Gastroesophageal sphincter (tissue), 4 donors: ENCODE measurements at regions not wholly inside any gene's neighbourhood (a gene's known extent, or its start where the extent isn't known, plus 50 kb on each side); places are given as distances from the start of the nearest gene placed in this dataset.
A peak's percentile ranks its signal among the peaks of the same experiment; 100 is the strongest.
"Not testable (repeated sequence)": the region's sequence is repeated elsewhere in the genome, so short reads cannot be mapped to it uniquely, and the experiment has no call there.

Experiments
- ATAC-seq: fragments of 150-250 bp; one replicate; pipeline ENCODE4 v1.9.1; 2016; ENCODE audit warnings: mild to moderate bottlenecking, moderate library complexity
- H3K27ac ChIP-seq, 4 donors: fragments of 200-600 bp; sonication (generic) in 3 of 4; 1 replicate in 3 of 4; 2 replicates in 1 of 4; pipeline ENCODE4 v1.5.1; 2016 to 2019
- H3K27me3 ChIP-seq: fragments of 200-600 bp; sonication (generic); one replicate; pipeline ENCODE4 v1.5.1; 2019
- H3K36me3 ChIP-seq, 2 donors: fragments of 200-600 bp; sonication (generic); one replicate each; pipeline ENCODE4 v1.5.1; 2019; ENCODE audit warnings: control low read depth in 1 of 2
- H3K4me1 ChIP-seq, 3 donors: fragments of 200-600 bp; sonication (generic); 1 replicate in 2 of 3; 2 replicates in 1 of 3; pipeline ENCODE4 v1.5.1; 2016 to 2019; ENCODE audit warnings: control low read depth in 2 of 3
- H3K4me3 ChIP-seq, 2 donors: fragments of 200-600 bp; sonication (generic); one replicate each; pipeline ENCODE4 v1.5.1; 2019; ENCODE audit warnings: mild to moderate bottlenecking in 1 of 2, moderate library complexity in 1 of 2
- H3K9me3 ChIP-seq, 3 donors: fragments of 200-600 bp; sonication (generic); one replicate each; pipeline ENCODE4 v1.5.1; 2017 to 2019; ENCODE audit warnings: control low read depth in 2 of 3
- CTCF ChIP-seq, 4 experiments: fragments of 200-600 bp in 2 of 4; fragments of 450-650 bp in 2 of 4; sonication (generic) in 1 of 4; IDR thresholded peaks; one replicate each; pipeline ENCODE4 v1.5.1; 2017 to 2019; ENCODE audit warnings: antibody characterized with exemption in 4 of 4, mild to moderate bottlenecking in 2 of 4, moderate library complexity in 2 of 4
- EP300 ChIP-seq: sonication (generic); formaldehyde crosslinking; IDR thresholded peaks from one replicate; pipeline ENCODE4 v1.6.1; 2017; ENCODE audit warnings: antibody characterized with exemption, mild to moderate bottlenecking
- POLR2A ChIP-seq, 2 donors: fragments of 450-650 bp; IDR thresholded peaks; one replicate each; pipeline ENCODE4 v1.6.1; 2017; ENCODE audit warnings: antibody characterized with exemption in 2 of 2, mild to moderate bottlenecking in 2 of 2, moderate library complexity in 1 of 2
- POLR2AphosphoS5 ChIP-seq: sonication (generic); formaldehyde crosslinking; IDR thresholded peaks from one replicate; pipeline ENCODE4 v1.6.1; 2017; ENCODE audit warnings: antibody characterized with exemption
- WGBS, 2 donors: methylation state at CpG; one replicate each; pipeline ENCODE4 v1.1.5; 2018; ENCODE audit warnings: low coverage in 1 of 2; 5-methylcytosine and 5-hydroxymethylcytosine counted together

GRCh38 chr6:134802426-134803058 lies 147.4 kb downstream of the ALDH8A1 start:
- WGBS, 2 donors = 67 to 75% methylated on average over 3 to 5 of the region's 5 CpGs
- Histone ChIP-seq H3K4me1 (peaks cover 0 to 2% (median 0%) of the 10 kb centered on the region in 3 donors), H3K27ac (no peak overlapping the region), H3K4me3 (no peak overlapping the region), H3K27me3 (no peaks in the 10 kb centered on the region), H3K9me3 (no peaks in the 10 kb centered on the region), H3K36me3 (no peaks in the 10 kb centered on the region)
- no peak for ATAC-seq
- TF ChIP-seq EP300 (no peak), POLR2A (IDR thresholded peaks at IDR 0.05) (no peak), CTCF (IDR thresholded peaks at IDR 0.05) (no peak), POLR2AphosphoS5 (no peak)

GRCh38 chr6:134797400-134798113 lies 152.3 kb downstream of the ALDH8A1 start:
- TF ChIP-seq CTCF (IDR thresholded peaks at IDR 0.05) (no peak), POLR2A (IDR thresholded peaks at IDR 0.05) (no peak), EP300 (no peak), POLR2AphosphoS5 (peak; percentile 80)
- no peak overlapping the region for H3K4me3 ChIP-seq
- peaks cover 0 to 14% (median 0%) of the 10 kb centered on the region in 3 donors for H3K9me3 ChIP-seq
- peaks cover 0 to 19% (median 0%) of the 10 kb centered on the region in 3 donors for H3K4me1 ChIP-seq
- WGBS, 2 donors = 12 to 36% methylated on average over 7 of the region's 7 CpGs
- no peaks in the 10 kb centered on the region for H3K27me3 ChIP-seq
- no peaks in the 10 kb centered on the region for H3K36me3 ChIP-seq
- H3K27ac ChIP-seq = no peak overlapping the region
- ATAC-seq = peak; percentile 31

GRCh38 chr6:134795691-134796090 lies 154.2 kb downstream of the ALDH8A1 start:
- Histone ChIP-seq H3K27me3 (no peaks in the 10 kb centered on the region), H3K4me1 (peaks cover 0 to 19% (median 0%) of the 10 kb centered on the region in 3 donors), H3K27ac (no peak overlapping the region), H3K36me3 (no peaks in the 10 kb centered on the region), H3K4me3 (no peak overlapping the region), H3K9me3 (peaks cover 0 to 32% (median 0%) of the 10 kb centered on the region in 3 donors)
- no peak for ATAC-seq
- WGBS, 2 donors = 9 to 10% methylated on average over 1 of the region's 1 CpG
- TF ChIP-seq POLR2A (IDR thresholded peaks at IDR 0.05) = no peak

GRCh38 chr6:134795001-134795400 lies 154.9 kb downstream of the ALDH8A1 start:
- no peak overlapping the region for H3K4me3 ChIP-seq
- peaks cover 0 to 19% (median 0%) of the 10 kb centered on the region in 3 donors for H3K4me1 ChIP-seq
- H3K27ac ChIP-seq = no peak overlapping the region
- WGBS, 2 donors = 88% methylated on average over 5 of the region's 7 CpGs; no CpG with 5 or more reads in 1 of the 2 donors
- H3K9me3 ChIP-seq = peaks cover 0 to 39% (median 0%) of the 10 kb centered on the region in 3 donors
- H3K36me3 ChIP-seq = no peaks in the 10 kb centered on the region
- H3K27me3 ChIP-seq = no peaks in the 10 kb centered on the region
- no peak for ATAC-seq
- TF ChIP-seq POLR2A (IDR thresholded peaks at IDR 0.05) = no peak
- no peak for TF ChIP-seq CTCF (IDR thresholded peaks at IDR 0.05)
- TF ChIP-seq EP300 = no peak

GRCh38 chr6:134791243-134791843 lies 158.6 kb downstream of the ALDH8A1 start:
- H3K36me3 ChIP-seq, H3K27ac ChIP-seq, ATAC-seq, H3K27me3 ChIP-seq, H3K4me3 ChIP-seq: not testable (repeated sequence)
- H3K9me3 ChIP-seq = peaks cover 0 to 45% (median 0%) of the 10 kb centered on the region in 3 donors
- WGBS, 2 donors = 80 to 96% methylated on average over 1 to 2 of the region's 2 CpGs
- H3K4me1 ChIP-seq = peaks cover 0 to 15% (median 0%) of the 10 kb centered on the region in 3 donors
